GM12892 (cell line): ENCODE measurements at regions not wholly inside any gene's neighbourhood (a gene's known extent, or its start where the extent isn't known, plus 50 kb on each side); places are given as distances from the start of the nearest gene placed in this dataset.

ENCODE experiments used
- DNase-seq: peaks from one replicate; pipeline ENCODE4 v3.0.0; 2011; ENCODE audit not compliant: insufficient read length
- FAIRE-seq: peaks from 2 replicates; lab custom pipeline; 2011; peaks lifted over from hg19 to GRCh38; lab: Jason Lieb, UNC
- POLR2A ChIP-seq: IDR thresholded peaks from 2 replicates; pipeline ENCODE4 v1.6.1; 2011; ENCODE audit warnings: low read depth, low read length, control low read depth
- POLR2AphosphoS5 ChIP-seq: IDR thresholded peaks from 2 replicates; pipeline ENCODE4 v1.6.1; 2011; ENCODE audit warnings: low read depth, low read length, control low read depth
- TAF1 ChIP-seq: IDR thresholded peaks from 2 replicates; pipeline ENCODE4 v1.6.1; 2011; ENCODE audit warnings: low read depth, mild to moderate bottlenecking, control low read depth, low read length, borderline replicate concordance

DNA sequence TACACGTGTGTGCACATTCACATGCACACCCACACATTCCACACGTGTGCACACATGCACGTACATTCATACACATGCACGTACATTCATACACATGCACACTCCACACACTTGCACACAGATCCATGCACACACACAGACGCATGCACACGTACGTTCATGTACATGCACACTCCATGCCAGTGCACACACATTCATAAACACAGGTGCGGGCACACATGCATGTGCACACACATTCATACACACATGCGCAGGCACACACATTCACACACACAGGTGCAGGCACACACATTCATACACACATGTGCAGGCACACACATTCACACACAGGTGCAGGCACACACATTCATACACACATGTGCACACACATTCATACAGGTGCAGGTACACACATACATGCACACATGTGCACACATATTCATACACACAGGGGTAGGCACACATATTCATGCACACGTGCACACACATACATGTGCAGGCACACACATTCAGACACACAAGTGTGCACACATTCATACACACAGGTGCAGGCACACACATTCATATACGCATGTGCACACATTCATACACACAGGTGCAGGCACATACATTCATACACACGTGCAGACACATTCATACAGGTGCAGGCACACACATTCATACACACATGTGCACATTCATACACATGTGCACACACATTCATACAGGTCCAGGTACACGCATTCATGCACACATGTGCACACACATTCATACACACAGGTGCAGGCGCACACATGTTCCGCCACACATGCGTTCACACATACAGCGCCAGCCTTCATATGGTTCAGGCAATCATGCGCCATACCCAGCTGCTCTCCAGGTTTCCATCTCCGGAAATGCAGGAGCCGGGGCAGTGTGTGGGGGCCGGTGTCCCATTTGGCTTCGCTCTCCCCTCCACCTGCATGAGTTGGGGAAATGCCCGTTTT, 124.8 kb downstream of the HMX1 start:
- DNase-seq (no peak), FAIRE-seq (no peak)
- no peak for TF ChIP-seq TAF1
- no peak for TF ChIP-seq POLR2A
- TF ChIP-seq POLR2AphosphoS5: no peak

DNA sequence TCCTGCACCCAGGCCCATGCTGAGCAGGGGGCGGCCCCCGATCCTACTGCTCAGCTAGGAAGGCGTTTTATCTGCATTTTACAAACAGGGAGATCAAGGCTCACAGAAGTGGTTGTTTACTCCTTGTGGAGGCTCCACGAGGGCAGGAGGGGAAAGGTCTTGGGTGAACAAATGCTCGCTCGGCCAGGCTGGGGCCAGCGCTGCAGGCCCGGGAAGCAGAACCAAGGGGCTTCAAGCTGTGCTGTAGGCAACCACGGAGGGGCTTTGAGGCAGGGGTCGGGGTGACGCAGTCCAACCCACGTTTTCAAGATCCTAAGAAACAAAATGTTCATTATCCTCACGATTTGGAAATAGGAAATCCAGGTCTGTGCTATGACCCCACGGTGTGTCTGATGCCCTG, 125.8 kb downstream of the HMX1 start:
- TF ChIP-seq POLR2AphosphoS5 (no peak), TAF1 (no peak), POLR2A (no peak)

DNA sequence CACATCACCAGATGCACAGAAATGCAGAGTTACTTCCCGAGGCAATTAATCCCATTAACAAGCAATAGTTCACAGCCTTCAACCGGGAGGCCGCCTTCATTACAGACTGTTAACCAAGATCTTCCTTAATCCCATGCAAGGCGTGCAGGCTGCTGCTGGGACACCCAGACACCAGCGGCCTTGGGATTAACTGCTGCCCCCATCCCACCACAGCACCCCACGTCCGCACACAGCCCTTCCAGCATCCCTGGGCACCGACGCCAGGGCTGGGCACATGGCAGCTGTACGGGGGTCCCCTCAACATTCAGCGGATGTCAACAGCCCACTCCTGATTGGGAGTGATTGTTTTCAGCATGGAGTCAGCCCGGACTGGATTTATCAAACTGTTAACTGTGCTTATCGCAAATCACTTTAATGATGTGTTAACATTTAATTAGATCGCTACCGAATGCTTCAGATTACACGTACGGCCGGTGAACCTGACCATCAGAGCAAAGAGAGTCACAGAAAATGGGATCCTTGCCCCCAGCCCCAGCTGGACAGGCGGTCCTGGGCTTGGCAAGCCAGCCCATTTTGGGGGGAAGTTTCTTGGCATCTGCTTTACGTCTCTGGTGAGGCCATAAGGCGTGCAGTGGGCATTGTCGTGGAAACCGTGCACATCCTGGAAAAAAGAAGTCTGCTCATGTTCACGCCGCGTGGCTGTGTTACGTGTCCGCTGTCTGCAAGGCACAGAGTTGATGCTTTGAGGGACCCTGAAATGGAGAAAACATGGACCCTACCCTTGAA, 126.4 kb downstream of the HMX1 start:
- TF ChIP-seq POLR2AphosphoS5: no peak
- TF ChIP-seq POLR2A: no peak
- TF ChIP-seq TAF1: no peak
- DNase-seq (no peak), FAIRE-seq (no peak)

More for the DNA sequence above, 125.8 kb downstream of the HMX1 start:
- DNase-seq: no peak
- FAIRE-seq: no peak

DNA sequence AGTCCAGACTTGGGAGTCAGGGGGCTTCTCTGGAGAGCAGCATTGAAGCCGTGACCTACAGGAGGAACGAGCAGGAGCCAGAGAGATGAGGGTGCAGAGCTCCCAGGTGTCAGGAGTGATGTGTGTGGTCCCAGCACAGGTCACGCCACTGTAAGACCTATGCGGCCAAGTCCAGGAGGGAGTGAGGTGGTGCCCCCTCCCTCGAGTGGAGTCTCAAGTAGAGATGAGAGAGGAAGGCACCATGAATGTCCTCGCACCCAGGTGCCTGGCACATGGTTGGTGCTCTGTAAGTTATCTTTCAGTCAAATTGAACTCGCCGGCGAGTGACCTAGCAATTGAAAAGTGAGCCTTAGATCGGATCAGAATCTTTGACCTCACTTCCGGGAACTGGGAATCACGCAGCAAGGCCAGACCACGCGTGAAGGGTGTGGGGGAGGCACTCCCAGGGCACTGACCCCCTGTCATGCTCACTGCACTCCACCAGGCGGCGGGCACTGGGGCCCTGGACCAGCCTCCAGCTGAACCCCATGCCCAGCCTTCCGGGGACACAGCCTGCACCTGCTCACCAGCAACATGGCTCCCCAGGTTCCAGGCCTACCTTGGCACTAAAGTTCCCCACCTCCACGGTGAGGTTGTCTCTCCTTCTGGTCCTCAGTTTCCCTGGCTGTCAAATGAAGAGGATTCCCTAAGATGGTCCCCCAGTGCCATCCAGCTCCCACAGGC, 127.4 kb downstream of the HMX1 start:
- TF ChIP-seq POLR2AphosphoS5: no peak
- no peak for TF ChIP-seq TAF1
- no peak for TF ChIP-seq POLR2A
- FAIRE-seq (no peak), DNase-seq (no peak)

DNA sequence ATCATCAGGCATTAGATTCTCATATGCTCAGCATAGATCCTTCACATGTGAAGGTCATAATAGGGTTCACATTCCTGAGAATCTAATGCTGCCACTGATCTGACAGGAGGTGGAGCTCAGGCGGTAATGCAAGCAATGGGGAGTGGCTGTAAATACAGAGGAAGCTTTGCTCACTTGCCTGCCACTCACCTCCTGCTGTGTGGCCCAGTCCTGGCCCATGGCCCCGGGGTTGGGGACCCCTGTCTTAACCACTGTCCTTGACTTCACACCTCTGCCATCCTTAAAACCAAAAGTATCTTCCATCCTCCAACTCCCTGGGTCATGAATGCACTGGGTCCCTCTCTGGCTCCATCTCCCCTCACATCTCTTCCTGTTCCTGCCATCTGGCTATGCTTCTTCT, 129.1 kb downstream of the HMX1 start:
- TF ChIP-seq POLR2A: no peak
- TF ChIP-seq TAF1: no peak
- TF ChIP-seq POLR2AphosphoS5: no peak
- FAIRE-seq (no peak), DNase-seq (no peak)

DNA sequence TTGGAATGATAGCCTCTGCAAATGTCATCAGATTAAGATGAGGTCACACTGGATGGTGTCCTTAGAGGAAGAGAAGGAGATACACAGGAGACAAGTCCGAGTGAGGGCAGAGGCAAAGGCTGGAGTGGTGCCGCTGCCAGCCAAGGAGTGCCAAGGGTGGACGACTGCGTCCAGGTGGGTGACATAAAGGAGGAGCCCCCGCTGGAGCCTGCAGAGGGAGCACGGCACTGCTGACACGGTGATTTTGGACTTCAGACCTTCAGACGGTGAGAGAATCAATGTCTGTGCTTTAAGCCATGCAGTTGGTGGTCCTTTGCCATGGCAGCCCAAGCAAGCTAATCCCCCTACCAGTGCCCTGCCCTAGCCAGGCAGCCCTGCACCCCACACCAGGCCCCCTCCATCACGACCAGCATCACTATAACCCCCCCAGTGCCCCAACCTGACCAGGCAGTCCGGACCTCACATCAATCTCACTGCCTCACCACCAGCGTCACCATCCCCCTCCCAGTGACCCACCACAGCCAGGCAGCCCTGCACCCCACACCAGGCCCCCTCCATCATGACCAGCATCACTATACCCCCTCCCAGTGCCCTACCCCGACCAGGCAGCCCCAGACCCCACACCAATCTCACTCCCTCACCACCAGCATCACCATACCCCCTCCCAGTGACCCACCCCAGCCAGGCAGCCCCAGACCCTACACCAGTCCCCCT, 130.0 kb downstream of the HMX1 start:
- no peak for FAIRE-seq
- DNase-seq: no peak
- no peak for TF ChIP-seq TAF1
- TF ChIP-seq POLR2AphosphoS5: no peak
- no peak for TF ChIP-seq POLR2A

DNA sequence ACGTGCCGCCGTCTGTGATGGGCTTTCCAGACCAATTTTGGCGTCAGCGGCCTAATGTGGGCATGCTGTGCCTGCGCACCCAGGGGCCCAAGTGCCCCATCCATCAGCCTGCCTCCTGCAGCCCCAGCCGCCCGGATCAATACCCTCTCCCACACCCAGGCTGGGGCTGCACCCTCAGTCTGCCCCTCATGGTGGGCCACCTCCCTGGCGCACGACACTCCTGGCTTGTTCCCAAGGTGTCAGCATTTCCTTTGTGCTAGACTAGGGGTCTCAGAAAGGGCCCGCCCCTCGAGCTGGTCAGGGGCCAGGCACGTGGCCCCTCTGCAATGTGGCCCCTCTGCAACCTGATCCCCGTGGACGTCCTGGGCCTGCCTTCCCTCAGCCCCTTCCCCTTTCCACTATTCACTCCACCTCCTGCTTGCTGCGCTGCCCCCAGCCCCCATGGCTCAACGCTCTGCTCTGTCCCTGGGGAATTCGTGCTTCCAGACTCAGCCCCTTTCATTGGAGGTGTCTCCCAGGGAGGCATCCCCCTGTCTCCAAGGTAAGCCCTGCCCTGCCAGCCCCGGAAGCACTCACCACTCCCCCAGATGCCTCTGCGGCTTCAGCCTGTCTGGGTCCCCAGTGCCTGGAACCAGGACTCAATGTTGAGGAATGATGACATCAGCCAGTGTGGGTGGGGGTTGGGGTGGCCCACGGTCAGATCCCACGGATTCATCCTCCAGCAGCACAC, 130.8 kb downstream of the HMX1 start:
- DNase-seq: no peak
- FAIRE-seq: no peak
- TF ChIP-seq POLR2A (no peak), TAF1 (no peak), POLR2AphosphoS5 (no peak)

DNA sequence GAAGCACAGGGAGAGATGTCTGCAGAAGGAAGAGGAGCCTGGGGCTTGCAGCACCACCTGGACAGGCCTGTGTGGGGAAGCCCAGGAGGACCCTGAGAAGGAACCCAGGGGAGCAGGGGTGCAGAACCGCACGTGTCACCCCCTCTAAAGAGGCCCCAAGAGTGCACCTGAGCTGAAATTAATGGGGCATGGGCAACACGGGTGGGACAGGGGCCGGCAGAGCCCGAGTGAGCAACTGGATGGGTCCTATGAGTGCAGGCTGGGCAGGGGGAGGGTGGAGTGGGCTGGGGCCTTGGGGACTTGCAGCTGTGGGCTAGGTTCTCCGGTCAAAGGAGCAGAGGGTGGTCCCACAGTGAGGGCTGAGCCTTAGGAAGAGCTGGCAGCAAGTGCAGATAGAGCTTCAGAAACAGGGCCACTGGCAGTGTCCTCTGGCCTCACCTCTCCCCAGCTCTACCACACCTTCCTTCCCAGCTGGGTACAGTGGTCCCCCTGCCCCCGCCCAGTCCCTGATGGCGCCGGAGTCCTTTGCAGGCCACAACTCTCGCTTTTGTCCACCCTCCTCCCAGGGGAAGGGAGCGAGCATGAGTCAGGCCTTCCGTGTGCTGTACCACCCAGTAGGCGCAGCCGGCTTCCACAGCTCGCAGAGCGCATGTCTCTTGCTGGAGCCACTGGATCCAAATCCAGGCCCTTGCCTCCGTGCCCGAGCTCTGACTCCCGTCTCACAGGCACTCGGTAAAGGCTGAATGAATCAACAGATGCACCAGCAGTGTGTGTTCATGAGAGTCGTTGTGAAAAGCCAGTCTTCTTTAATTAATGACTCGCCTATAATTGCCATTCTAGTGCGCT, 131.6 kb downstream of the HMX1 start:
- no peak for DNase-seq
- FAIRE-seq: no peak
- TF ChIP-seq POLR2A: no peak
- TF ChIP-seq TAF1: no peak
- TF ChIP-seq POLR2AphosphoS5: no peak

DNA sequence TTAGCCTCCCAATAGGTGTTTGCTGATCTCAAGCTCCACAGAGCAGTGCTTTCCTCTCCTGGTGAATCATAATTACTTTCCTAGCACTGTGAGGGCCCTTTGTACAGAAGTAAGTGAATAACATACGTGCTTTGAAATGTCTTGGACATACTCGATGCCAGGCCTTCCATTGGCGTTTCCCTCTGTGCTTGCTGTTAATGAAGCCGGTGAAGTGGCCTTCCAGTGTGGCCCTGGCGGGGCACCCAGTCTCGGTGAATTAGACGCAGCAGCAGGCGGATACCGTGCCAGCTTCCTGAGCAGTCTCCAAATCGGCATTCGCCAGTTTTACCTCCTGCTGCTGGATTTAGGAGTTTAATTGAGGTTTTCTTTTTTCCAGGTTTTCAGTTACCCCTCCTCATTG, 132.3 kb downstream of the HMX1 start:
- DNase-seq: no peak
- TF ChIP-seq POLR2A (no peak), TAF1 (no peak), POLR2AphosphoS5 (no peak)
- FAIRE-seq: no peak

DNA sequence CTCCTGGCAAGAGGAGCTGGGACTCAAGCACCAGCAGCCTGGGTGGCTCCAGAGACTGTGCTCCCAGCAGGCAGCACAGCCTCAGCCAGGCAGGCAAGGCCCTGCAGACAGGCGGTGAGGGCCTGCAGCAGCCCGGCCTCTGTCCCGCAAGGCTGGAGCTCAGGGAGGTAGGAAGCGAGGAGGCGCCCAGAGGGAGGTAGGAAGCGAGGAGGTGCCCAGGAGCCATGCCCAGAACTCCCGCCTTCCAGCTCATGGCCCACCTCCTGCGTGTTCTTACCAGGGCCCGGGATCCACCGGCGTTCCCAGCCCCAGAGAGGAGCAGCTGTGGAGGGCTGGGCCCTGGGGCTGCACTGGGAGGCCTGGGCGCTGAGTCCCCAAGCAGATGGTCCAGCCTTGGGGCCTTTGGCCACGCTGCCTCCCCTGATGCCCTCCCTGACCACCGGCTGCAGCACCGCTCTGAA, 133.1 kb downstream of the HMX1 start:
- TF ChIP-seq POLR2AphosphoS5: no peak
- TF ChIP-seq POLR2A: no peak
- no peak for TF ChIP-seq TAF1
- FAIRE-seq (no peak), DNase-seq (no peak)
